Caco-2 (cell line): ENCODE measurements at regions not wholly inside any gene's neighbourhood (a gene's known extent, or its start where the extent isn't known, plus 50 kb on each side); places are given as distances from the start of the nearest gene placed in this dataset.

Experiments
- BruUV-seq: library from RNA; stranded (reverse); fragments of 400-500 nt; replicated peaks from 2 replicates; lab custom pipeline; 2021; lab: Mats Ljungman, UMichigan
- CTCF ChIA-PET: fragments of 300-600 bp; sonication (Branson Sonifier 250); formaldehyde crosslinking; loops from one replicate; lab custom pipeline; 2022; ENCODE audit warnings: antibody characterized with exemption; lab: Charles Lee
- POLR2A ChIA-PET: fragments of 300-600 bp; sonication (Branson Sonifier 250); formaldehyde crosslinking; loops from one replicate; lab custom pipeline; 2022; ENCODE audit warnings: antibody characterized with exemption; lab: Charles Lee
- DNase-seq, 2 experiments: peaks; one replicate each; pipeline versions ENCODE4 v3.0.0 to v3.0.0-alpha.2; 2020 to 2022
- H3K27me3 ChIP-seq: replicated peaks from 2 replicates; pipeline ENCODE4 v1.6.0; 2011; ENCODE audit warnings: low read length; ENCODE audit not compliant: control insufficient read depth, insufficient read depth
- H3K36me3 ChIP-seq: 2 replicates; pipeline ENCODE4 v1.5.1; 2011; ENCODE audit warnings: low read length; ENCODE audit not compliant: control insufficient read depth, insufficient read depth
- H3K4me1 ChIP-seq: fragments of 250-450 bp; sonication (Bioruptor Pico); 2 replicates; pipeline ENCODE4 v1.5.1; 2020; ENCODE audit warnings: mild to moderate bottlenecking
- H3K4me3 ChIP-seq: 2 replicates; pipeline ENCODE4 v1.5.1; 2011; ENCODE audit warnings: low read depth, mild to moderate bottlenecking, control low read depth, low read length
- H3K9me3 ChIP-seq: fragments of 250-450 bp; sonication (Bioruptor Pico); 2 replicates; pipeline ENCODE4 v1.5.1; 2020; ENCODE audit warnings: mild to moderate bottlenecking, moderate library complexity
- H3K27ac Mint-ChIP-seq: one replicate; pipeline ENCODE4 v1.8.0; 2022; ENCODE audit warnings: mixed read lengths; ENCODE audit not compliant: unreplicated experiment
- H3K27me3 Mint-ChIP-seq: one replicate; pipeline ENCODE4 v1.8.0; 2022; ENCODE audit warnings: mixed read lengths; ENCODE audit not compliant: insufficient read depth, unreplicated experiment
- H3K36me3 Mint-ChIP-seq: one replicate; pipeline ENCODE4 v1.8.0; 2022; ENCODE audit warnings: mild to moderate bottlenecking, mixed read lengths; ENCODE audit not compliant: insufficient read depth, unreplicated experiment
- H3K4me1 Mint-ChIP-seq: one replicate; pipeline ENCODE4 v1.8.0; 2022; ENCODE audit warnings: low read depth, mixed read lengths; ENCODE audit not compliant: unreplicated experiment
- H3K4me3 Mint-ChIP-seq: one replicate; pipeline ENCODE4 v1.8.0; 2022; ENCODE audit warnings: mild to moderate bottlenecking, moderate library complexity, mixed read lengths; ENCODE audit not compliant: unreplicated experiment
- H3K9me3 Mint-ChIP-seq: one replicate; pipeline ENCODE4 v1.8.0; 2022; ENCODE audit warnings: mixed read lengths; ENCODE audit not compliant: unreplicated experiment
- CTCF ChIP-seq, 2 experiments: fragments of 200-600 bp in 1 of 2; IDR thresholded peaks; 1 replicate in 1 of 2; 2 replicates in 1 of 2; pipeline versions ENCODE4 v1.5.1 to v1.8.0; 2011 to 2022; ENCODE audit warnings: antibody characterized with exemption in 1 of 2, control low read depth in 1 of 2, inconsistent platforms in 1 of 2, low read depth in 1 of 2, low read length in 1 of 2, mild to moderate bottlenecking in 1 of 2, moderate library complexity in 1 of 2; ENCODE audit not compliant: insufficient read depth in 1 of 2, severe bottlenecking in 1 of 2, unreplicated experiment in 1 of 2
- intact Hi-C: fragments of 100-400 bp; cut with micrococcal nuclease; formaldehyde crosslinking; loops from one replicate; pipeline ENCODE4 v1.10.0; 2022; ENCODE audit not compliant: unreplicated experiment

GRCh38 chr9:113651896-113652295, 188.4 kb downstream of the RGS3 start:
- BruUV-seq = no TSS peak
- H3K36me3 ChIP-seq = no peaks in the 10 kb centered on the region
- ChIA-PET POLR2A (no interaction called here), CTCF (no interaction called here)
- Mint-ChIP-seq H3K9me3 (no peaks in the 10 kb centered on the region), H3K27ac (no peak overlapping the region), H3K4me3 (no peak overlapping the region), H3K4me1 (no peaks in the 10 kb centered on the region), H3K27me3 (no peaks in the 10 kb centered on the region), H3K36me3 (no peaks in the 10 kb centered on the region)
- no peaks in the 10 kb centered on the region; the same call in 1 of the 2 replicates for H3K4me1 ChIP-seq
- TF ChIP-seq CTCF (IDR thresholded peaks at IDR 0.05; ENCODE audit: insufficient read depth in 1 of 2, low read depth in 1 of 2, low read length in 1 of 2, severe bottlenecking in 1 of 2, unreplicated experiment in 1 of 2) = no peak
- DNase-seq = no peak
- intact Hi-C loops = loop anchor here (10.0 kb wide), 1 partner anchor 127 kb away; no protein-coding TSS in a partner anchor
- no peak overlapping the region for H3K4me3 ChIP-seq
- no peaks in the 10 kb centered on the region for H3K27me3 ChIP-seq
- H3K9me3 ChIP-seq = no peaks in the 10 kb centered on the region

- Mint-ChIP-seq H3K9me3 (no peaks in the 10 kb centered on the region), H3K27me3 (no peaks in the 10 kb centered on the region), H3K36me3 (no peaks in the 10 kb centered on the region), H3K4me1 (no peaks in the 10 kb centered on the region), H3K4me3 (no peak overlapping the region), H3K27ac (no peak overlapping the region)
- BruUV-seq = no TSS peak
- POLR2A ChIA-PET = no interaction called here
- peak in 1 of 2 experiments; percentile 17 for DNase-seq
- H3K27me3 ChIP-seq = no peaks in the 10 kb centered on the region
- no peak for TF ChIP-seq CTCF (IDR thresholded peaks at IDR 0.05; ENCODE audit: insufficient read depth in 1 of 2, low read depth in 1 of 2, low read length in 1 of 2, severe bottlenecking in 1 of 2, unreplicated experiment in 1 of 2)
- H3K36me3 ChIP-seq = no peaks in the 10 kb centered on the region
- no peaks in the 10 kb centered on the region for H3K9me3 ChIP-seq
- H3K4me3 ChIP-seq = no peak overlapping the region
- intact Hi-C loops = loop anchor here (10.0 kb wide), 1 partner anchor 128 kb away; no protein-coding TSS in a partner anchor
- CTCF ChIA-PET = interaction anchor here (6.9 kb wide), 1 partner anchor 60 kb away, joined by 191 read pairs; no protein-coding TSS in a partner anchor
- H3K4me1 ChIP-seq = no peaks in the 10 kb centered on the region; the same call in 1 of the 2 replicates
Measured at GRCh38 chr9:113652355-113653152, 189.0 kb downstream of the RGS3 start.

GRCh38 chr9:113653746-113654604, 190.4 kb downstream of the RGS3 start:
- Histone ChIP-seq H3K9me3 (no peaks in the 10 kb centered on the region), H3K36me3 (no peaks in the 10 kb centered on the region), H3K4me3 (no peak overlapping the region), H3K27me3 (no peaks in the 10 kb centered on the region), H3K4me1 (no peaks in the 10 kb centered on the region; the same call in 1 of the 2 replicates)
- Mint-ChIP-seq H3K36me3 (no peaks in the 10 kb centered on the region), H3K27ac (no peak overlapping the region), H3K27me3 (no peaks in the 10 kb centered on the region), H3K9me3 (no peaks in the 10 kb centered on the region), H3K4me1 (no peaks in the 10 kb centered on the region), H3K4me3 (no peak overlapping the region)
- intact Hi-C loops = loop anchor here (10.0 kb wide), 1 partner anchor 129 kb away; no protein-coding TSS in a partner anchor
- no peak for TF ChIP-seq CTCF (IDR thresholded peaks at IDR 0.05; ENCODE audit: insufficient read depth in 1 of 2, low read depth in 1 of 2, low read length in 1 of 2, severe bottlenecking in 1 of 2, unreplicated experiment in 1 of 2)
- ChIA-PET CTCF (interaction anchor here (0.6 to 6.9 kb wide), 4 partner anchors 31 to 208 kb away, joined by 4 to 191 read pairs (median 38); no protein-coding TSS in a partner anchor), POLR2A (no interaction called here)
- DNase-seq = peak in 1 of 2 experiments; percentile 19
- BruUV-seq = no TSS peak
